Hepatocyte (in vitro differentiated cells): ENCODE measurements at regions not wholly inside any gene's neighbourhood (a gene's known extent, or its start where the extent isn't known, plus 50 kb on each side); places are given as distances from the start of the nearest gene placed in this dataset.

ENCODE experiments used
- EZH2 ChIP-seq: fragments of 200-600 bp; sonication (generic); IDR thresholded peaks from 2 replicates; pipeline ENCODE4 v1.6.1; 2016; ENCODE audit warnings: antibody characterized with exemption, mild to moderate bottlenecking, borderline replicate concordance
- TF ChIP-seq, protein P1 (sequence below): fragments of 200-600 bp; sonication (generic); IDR thresholded peaks from 2 replicates; pipeline ENCODE4 v1.5.1; 2016; ENCODE audit warnings: antibody characterized with exemption, mild to moderate bottlenecking; ENCODE audit not compliant: poor library complexity

DNA sequence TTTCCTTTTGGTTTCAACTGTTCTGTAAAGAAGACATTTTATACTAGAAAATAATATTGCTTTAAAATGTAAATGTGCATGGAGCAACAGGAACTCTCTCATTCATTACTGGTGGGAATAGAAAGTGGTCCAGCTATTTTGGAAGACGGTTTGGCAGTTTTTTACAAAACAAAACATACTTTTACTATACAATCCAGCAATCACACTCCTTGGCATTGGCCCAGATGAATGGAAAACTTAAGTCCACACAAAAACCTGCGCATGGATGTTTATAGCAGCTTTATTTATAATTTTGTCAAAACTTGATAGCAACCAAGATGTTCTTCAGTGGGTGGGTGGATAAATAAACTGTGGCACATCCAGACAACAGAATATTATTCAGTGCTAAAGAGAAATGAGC is 49.9 kb upstream of the SEPTIN5 start:
- TF ChIP-seq, protein P1, sequence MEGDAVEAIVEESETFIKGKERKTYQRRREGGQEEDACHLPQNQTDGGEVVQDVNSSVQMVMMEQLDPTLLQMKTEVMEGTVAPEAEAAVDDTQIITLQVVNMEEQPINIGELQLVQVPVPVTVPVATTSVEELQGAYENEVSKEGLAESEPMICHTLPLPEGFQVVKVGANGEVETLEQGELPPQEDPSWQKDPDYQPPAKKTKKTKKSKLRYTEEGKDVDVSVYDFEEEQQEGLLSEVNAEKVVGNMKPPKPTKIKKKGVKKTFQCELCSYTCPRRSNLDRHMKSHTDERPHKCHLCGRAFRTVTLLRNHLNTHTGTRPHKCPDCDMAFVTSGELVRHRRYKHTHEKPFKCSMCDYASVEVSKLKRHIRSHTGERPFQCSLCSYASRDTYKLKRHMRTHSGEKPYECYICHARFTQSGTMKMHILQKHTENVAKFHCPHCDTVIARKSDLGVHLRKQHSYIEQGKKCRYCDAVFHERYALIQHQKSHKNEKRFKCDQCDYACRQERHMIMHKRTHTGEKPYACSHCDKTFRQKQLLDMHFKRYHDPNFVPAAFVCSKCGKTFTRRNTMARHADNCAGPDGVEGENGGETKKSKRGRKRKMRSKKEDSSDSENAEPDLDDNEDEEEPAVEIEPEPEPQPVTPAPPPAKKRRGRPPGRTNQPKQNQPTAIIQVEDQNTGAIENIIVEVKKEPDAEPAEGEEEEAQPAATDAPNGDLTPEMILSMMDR, result no peak
- TF ChIP-seq EZH2, result no peak
